ENCODE measurements at regions not wholly inside any gene's neighbourhood (a gene's known extent, or its start where the extent isn't known, plus 50 kb on each side); places are given as distances from the start of the nearest gene placed in this dataset.

DNA sequence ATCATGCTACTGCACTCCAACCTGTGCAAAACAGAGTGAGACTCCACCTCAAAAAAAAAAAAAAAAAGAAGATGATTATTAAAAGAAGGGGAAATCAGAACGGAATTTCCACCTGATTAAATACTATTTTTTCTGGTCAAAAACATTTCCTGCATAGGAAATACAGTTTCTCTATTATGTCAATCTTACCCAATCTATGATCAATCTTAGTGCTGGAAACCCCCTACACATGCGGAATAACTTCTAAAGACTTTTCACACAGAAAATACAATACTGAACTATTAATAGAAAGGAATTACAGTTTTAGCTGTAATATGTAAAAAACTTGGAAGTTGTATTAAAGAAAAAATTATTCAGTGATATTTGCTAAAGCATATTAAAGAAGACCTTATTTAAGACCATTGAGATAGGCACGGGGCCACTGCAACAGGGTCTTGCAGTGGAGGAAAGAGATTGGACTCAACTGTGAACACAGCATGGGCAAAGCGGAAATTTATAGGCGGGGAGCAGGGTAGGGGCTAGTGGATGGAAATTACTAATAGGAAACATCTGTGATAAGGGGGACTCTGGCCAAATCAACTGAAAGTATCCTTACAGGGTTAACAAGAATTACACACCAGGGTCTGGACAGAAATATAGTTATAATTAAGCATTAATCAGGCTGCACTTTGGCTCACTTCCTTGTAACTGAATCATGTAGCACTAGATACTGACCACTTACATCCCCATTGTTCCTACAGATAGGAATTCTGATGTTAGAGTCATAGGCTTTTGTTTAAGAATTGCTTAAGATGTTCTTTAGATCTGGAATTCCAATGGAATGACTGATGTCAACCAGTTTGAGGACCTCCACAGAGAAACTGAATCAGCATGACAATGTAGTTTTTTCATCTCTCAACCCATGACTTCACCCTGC lies 411.5 kb upstream of the DDI1 start:
- DNase-seq (ENCODE audit: low spot score) = peak; percentile 14

DNA sequence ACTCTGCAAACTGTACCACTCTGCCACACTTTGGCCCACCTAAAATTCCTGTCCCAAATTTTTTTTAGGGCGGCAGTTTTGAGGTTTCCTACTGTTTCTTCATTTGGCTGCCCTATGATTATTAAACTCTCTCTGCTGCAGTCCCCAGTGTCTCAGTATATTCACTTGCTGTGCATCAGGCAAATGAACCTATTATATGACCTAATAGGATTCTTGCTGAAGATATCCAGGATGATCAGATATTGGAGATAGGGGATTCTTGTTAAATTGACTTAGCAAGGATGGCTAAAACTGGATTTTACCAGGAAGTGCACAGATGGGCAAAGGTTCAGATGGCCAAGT lies 410.8 kb upstream of the DDI1 start:
- DNase-seq (ENCODE audit: low spot score) = no peak

DNA sequence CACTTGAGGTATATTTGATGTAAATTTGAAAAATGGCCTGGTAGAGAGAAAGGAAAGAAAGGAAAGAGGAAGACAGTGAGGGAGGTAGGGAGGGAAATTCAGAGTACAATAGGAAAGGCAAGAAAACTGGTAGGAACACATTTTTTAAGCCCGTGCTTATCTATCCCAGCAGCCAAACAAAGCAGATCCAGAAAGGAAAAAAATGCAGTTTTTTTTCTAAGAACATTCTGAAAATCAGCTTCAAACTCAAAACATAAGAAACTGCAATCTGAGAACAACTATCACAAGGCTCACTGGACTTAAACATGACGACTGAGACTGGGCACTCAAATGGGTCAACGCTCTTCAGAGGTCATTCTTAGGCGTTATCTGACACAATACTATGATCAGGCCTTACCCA lies 408.3 kb upstream of the DDI1 start:
- no peak for DNase-seq (ENCODE audit: low spot score)

DNA sequence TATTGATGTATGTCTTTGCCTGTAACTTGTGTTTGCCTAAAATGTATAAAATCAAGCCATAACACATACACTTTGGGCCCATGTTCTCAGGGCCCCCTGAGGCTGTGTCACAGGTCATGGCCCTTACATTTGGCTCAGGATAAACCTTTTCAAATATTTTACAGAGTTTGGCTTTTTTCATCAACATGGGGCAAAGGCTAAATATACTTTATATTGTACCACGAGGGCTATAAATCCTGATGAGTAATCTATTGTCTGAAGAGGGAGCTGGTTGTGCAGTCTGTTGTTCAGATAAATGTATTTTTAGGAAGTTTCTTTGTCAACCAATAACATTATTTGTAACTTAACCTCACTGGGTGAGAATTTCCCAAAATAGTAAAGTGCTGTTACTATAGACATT lies 404.6 kb upstream of the DDI1 start:
- DNase-seq (ENCODE audit: low spot score) = no peak

DNA sequence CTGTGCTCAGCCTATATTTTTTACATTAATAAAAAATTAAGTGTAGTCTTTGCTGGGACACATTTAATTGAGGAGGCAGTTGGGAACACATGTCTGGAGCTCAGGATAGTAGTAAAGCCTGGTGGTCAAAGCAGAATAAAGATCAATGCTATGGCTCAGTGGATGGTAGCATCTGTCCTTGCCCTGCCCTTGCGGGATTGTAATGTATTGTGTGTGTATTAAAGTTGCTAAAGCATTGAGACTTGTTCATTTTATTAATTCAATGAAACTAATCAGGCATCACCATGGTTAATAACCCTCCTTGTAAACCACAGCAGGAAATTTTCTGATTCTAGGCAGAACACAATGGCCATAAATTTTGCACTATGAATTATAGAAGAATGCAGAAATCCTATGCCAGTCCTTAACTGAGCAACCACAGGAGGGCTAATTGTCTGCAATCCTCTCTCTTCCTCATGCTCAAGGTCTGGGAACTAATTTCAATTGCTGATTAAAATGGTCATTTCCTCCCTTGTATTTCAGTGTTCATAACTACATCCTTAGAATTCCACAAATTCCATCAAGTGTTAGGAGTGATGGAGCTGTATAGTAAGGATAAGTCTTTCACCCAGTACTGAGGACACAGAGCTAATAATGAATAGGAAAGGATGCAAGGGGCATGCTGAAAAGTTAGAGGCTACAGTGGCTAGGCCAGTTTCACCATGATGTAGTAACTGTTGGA lies 403.2 kb upstream of the DDI1 start:
- peak; percentile 19 for DNase-seq (ENCODE audit: low spot score)

DNA sequence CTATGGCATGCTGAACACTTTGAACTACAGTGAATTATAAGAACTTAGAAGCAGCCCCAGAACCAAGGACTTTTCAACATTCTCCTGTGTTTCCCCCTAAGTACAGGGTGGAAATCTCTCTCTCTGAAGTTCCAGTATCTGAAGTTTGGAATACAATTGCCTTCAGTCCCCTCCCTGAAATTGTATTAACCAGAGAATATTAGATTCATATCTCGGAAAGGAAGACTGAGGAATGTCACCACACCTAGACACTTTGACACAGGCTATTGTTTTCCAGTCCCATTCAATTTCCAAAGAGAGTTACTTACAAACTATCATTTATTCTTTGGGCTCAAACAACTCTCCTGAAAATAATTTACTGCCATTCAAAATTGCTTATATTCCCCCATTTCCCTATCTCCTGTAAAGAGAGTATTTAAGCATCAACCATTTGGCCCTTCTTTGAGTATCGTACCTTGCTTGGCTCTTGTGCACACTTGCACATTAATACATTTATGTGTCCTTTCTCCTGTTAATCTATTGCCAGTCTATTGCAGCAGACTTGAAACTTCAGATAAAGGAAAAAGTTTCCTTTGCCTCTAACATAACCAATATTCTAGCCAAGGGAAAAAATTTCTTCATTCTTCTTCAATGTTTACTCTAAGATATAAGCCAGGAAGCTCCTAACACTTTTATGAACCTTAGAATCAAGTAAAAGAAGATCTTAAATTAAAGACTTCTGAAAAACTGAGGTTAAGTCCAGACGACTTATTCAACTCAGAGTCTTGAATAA lies 402.4 kb upstream of the DDI1 start:
- no peak for DNase-seq (ENCODE audit: low spot score)

DNA sequence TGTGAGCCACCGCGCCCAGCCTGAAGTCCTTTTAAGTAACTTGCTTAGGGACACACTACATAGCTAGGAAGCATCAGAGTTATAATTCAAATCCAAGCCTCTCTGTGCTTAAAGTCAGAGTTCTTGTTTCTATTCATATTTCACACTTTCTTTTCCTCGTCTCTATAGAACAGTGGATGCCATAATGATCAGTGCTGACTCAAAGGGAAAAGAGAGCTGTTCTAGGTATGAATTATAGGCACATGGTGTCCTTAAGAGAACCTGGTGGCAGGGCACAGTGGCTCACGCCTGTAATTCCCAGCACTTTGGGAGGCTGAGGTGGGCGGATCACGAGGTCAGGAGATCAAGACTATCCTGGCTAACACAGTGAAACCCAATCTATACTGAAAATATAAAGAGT lies 400.2 kb upstream of the DDI1 start:
- no peak for DNase-seq (ENCODE audit: low spot score)

DNA sequence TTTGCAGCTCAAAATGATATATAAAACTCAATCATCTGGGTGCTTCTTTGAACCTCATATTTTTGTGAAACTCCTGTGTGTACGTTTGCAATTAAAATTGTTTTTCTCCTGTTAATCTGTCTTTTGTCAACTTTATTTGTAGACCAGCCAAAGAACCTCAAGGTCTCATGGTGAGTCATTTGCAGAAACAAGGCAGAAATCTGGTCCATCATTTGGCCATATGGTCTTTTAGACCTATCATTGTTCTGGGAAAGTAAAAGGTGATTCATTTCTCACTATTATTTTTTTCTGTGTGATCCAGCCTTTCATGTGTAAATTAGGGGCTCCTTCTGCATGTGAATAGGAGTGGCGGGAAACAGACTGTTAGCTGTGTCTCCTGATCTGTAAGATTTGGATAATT lies 399.1 kb upstream of the DDI1 start:
- no peak for DNase-seq (ENCODE audit: low spot score)

DNA sequence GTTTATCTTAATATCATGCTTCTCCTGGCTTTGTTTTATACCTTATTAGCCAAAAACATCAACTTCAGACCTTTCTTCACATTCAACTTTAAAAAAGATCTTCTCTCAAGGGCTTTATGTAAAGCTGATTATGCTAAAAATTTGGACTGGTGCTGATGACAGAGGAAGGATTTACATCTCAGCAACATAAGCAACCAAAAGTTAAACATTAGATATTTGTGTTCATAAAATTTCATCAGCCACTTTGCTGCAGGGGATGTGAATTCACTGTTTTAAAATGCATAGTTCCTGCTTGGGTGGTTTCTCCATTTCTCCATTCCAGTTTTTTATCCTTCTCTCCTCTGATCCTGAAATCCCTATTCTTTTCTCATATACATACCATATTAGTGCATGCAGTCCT lies 398.6 kb upstream of the DDI1 start:
- DNase-seq (ENCODE audit: low spot score) = no peak

DNA sequence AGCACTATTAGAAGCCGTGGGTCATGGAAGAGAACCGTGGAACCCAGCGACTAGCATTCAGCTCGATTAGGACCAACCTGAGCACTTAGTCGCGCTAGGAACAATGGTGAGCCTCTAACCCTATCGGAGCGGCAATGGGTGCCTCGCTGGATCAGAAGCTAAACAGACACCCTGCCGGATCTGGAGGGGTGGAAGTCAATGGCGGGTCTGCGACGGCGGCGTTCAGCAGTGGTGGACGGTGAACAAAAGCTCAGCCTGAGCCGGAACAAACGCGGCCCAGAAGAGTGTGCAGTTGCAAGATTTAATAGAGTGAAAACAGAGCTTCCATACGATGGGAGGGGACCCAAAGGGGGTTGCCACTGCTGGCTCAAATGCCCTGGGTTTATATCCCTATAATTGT lies 391.8 kb upstream of the DDI1 start:
- DNase-seq (ENCODE audit: low spot score) = no peak

DNA sequence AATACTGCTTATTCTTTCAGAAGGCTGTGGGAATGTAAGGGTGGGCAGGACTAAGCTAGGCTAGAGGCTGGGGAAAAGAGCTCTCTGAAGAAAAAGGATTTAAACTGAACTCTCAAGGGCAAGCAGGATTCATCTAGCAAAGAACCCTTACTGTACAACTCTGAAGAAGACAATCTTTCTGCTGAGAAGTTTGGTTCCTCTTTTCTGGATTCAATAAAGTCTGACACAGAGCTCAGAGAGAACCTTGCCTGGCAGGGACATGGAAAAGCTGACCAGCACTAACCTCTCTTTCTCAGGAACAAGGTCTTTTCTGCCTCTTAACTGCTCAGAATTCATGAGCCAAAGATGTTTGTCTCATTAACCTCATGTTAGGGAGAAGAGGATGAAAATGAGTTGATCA lies 388.4 kb upstream of the DDI1 start:
- no peak for DNase-seq (ENCODE audit: low spot score)

DNA sequence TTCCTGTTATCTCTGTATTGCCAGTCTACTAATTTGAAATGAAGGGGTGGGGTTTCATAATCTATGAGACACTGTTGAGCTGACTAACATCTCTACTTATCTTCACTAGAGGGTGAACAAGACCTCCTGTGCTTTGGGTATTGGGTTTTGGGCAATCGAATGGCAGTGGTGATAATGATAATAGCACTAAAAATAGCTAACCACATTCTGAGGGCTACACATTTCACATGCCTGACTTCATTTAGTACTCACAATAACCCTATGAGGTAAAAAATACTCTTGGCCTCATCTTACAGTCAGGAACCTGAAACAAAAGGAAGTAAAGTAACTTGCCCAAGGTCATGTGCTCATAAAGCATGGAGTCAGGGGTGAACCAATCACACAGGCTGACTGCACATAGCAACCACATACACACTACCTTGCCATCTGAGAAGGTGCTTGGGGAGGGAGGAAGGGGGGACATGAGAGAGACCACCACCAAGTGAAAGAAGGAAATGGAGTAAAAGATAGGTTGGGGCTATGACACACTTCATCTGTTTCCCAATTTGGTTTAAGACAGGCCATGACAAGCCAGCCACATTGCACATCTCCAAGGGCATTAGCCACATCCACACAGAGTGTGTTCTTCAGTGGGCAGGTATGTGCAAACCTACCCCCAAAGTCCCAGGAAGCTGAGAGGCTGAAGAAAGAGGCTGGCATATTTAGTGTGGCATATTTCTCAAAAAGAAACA lies 387.6 kb upstream of the DDI1 start:
- DNase-seq (ENCODE audit: low spot score) = no peak

DNA sequence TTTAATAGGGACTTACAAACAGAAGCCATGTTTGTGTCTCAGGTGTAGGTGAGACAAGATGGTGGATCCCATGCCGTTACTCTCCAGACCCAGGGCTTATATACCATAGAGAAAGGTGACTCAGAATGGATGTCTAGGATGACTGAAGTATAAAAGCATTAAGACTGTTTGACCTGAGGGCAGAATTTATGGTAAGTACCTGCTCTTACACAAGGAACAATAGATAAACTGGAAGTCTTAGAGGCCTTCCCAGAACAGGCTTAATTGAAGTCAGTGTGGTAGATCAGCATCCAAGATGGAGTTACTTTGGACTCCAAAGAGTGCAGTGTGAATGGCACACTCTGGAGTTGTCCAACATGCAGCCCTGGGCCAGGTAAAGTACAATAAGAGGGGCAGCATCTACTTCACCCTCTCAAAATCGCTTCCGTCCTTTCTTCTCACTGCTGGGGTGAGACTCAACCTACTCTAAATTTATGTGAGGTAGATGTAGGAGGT lies 387.0 kb upstream of the DDI1 start:
- DNase-seq (ENCODE audit: low spot score) = no peak

DNA sequence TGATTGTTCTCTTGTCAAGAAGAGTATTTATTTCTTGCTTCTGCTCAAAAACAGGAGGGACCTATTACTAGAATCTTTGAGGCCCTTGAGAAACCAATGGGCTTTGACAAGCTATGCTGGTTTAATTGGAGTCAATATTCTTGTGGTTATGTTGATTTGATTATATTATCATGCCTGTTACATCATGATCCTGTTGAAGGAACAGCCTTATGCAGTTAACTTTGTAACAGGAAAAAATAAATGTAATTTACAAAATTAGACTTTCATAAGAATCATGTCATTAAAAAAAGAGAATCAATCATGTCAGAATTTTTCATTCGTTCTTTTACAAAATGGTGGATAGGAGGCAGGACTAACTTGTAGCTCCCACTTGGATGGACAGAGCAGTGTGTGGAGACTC lies 386.1 kb upstream of the DDI1 start:
- no peak for DNase-seq (ENCODE audit: low spot score)

DNA sequence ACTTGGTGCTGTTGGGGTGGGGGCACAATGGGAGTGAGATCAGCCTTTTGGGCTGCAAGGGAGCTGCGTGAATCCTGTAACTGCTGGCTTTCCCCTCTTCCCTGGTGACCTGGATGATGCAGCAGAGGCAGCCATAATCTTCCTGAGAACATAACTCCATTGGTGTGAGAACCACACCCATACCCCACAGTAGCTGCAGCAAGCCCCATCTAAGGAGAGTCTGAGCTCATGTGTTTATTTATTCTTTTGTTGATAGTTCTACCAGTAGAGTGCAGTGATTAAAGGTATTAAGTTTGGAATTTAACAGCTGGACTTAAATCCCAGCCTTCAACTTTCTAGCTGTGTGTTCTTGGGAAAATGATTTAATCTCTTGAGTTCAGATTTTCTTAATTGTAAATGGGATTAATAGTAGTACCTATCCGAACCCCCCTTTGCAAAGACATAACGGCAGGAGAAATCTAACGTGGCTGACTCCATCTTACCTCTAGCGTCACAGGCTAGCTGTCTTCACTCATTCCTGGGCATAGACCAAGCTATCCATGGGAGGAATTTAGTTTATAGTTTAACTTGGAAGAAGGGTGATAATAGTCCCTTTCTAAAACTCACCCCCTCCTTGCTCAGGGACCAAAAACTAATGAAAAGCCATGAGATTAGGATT lies 385.0 kb upstream of the DDI1 start:
- no peak for DNase-seq (ENCODE audit: low spot score)

DNA sequence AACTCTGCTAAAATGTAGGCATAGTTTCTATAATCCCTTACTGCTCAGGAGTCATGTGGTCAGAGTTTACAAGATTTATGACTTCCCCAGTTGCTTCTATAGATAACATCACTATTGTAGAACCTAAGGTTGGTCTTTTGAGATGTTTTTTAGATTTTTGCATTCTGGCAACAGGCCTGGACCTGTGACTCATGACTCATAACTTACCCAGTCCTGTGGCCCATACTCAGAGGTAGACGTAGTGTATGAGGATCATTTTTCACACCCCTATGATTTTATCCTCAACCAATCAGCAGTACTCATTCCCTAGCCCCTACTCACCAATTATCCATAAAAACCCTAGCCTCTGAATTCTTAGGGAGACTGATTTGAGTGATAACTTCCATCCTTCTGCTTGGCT lies 384.4 kb upstream of the DDI1 start:
- DNase-seq (ENCODE audit: low spot score) = no peak

DNA sequence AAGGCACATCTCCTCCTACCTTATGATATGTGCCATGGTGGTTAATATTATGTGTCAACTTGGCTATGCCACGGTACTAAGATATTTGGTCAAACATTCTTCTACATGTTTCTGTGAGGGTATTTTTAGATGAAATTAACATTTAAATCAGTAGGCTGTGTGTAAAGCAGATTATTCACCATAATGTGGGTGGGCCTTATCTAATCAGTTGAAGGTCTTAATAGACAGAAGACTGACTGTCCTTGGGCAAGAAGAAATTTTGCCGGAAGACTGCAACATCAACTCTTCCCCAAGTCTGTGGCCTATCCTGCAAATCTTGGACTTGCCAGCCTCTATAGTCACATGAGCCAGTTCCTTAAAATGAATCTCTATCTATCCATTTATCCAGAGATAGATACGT lies 380.1 kb upstream of the DDI1 start:
- DNase-seq (ENCODE audit: low spot score) = no peak

DNA sequence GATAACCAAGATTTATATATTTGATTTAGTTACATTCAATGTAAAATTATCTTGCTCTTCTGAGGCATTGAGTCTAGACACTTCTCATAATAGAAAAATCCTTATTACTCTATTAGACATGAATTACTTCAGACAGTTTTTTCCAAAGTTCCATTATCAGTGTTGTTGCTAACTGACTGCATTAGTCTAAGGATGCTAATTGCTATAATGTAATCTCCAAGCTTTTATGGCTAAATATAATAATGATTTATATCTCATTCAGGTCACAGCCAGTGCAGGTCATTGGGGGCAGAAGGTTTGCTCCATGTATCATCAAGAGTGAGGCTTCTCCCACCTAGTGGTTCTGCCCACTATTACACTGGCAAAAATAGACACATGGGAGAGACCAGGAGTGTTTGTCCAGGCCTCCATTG lies 377.2 kb upstream of the DDI1 start:
- peak; percentile 18 for DNase-seq (ENCODE audit: low spot score)

DNA sequence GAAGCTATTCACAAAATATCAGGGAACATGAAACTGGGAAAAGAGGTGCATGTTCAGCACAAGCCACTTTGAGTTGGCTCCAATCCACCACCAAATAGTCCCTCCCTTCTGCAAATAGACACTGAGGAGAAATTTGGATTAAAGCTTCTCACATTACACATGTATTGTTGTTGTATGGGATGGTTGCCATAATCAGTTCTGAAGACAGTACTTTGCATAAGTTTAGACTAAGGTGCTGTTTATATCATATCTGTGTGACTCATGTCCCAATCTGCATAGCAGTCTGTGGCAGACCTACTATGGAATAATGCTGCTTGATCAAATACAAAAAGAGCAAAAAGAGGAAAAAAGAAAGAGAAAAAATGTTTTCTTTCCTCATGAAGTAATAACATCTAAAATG lies 376.7 kb upstream of the DDI1 start:
- DNase-seq (ENCODE audit: low spot score) = no peak

DNA sequence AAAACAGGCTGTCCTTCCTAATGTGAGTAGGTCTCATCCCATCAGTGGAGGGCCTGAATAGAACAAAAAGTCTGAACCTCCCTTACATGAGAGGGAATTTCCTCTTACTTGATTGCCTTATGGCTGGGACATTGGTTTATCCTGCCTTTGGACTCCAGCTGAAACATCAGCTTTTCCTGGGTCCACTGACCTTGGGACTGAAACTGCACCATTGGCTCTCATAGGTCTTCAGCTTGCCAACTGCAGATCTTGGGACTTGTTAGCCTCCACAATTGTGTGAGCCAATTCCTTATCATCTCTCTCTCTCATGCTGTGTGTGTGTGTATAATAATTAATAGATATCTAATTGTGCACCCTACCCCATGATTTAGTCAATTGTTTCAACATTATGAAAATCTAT lies 375.3 kb upstream of the DDI1 start:
- DNase-seq (ENCODE audit: low spot score) = no peak

DNA sequence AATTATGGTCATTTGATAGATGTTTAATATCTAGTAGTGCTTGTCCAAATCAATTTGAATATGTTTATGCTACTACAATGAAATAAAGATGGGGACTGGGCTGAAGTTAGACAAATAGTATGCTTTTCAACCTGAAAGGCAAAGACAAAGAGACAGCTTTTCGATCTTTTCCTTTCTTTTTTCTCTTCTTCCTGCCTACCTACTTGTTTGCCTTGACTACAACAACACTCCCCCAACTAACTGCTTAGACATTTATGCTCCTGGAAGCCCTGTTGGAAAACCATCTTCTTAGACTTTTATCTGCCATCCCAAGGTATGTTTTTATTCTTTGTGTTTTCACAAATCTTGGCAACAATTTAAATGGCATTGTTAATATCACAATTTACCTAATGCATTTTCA lies 374.4 kb upstream of the DDI1 start:
- DNase-seq (ENCODE audit: low spot score) = no peak

DNA sequence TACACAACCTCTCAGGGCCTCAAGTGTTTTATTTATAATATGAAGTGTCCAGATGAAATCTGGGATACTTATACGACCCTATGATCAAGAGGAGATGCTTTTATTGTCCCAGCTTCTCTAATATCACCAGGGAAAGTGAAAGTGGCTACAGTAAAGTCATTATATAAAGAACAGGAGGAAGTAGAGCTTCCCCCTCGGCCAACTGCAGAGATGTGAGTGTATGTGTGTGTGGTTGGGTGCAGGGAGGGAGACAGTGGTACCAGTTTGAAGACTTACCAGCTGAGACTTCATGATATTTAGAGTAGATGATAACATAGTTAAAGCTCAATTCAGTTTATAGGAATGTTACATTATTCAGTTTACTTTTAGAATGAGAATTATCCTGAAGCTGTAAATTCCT lies 373.6 kb upstream of the DDI1 start:
- no peak for DNase-seq (ENCODE audit: low spot score)

Measured in iPS-NIHi11 (cell line).